Nephron (organoid): ENCODE measurements at regions not wholly inside any gene's neighbourhood (a gene's known extent, or its start where the extent isn't known, plus 50 kb on each side); places are given as distances from the start of the nearest gene placed in this dataset.

Experiments used
- H3K27ac Mint-ChIP-seq, 3 experiments: 2 replicates each; pipeline ENCODE4 v1.8.0; 2020; ENCODE audit warnings: mixed read lengths in 3 of 3, mild to moderate bottlenecking in 2 of 3, moderate library complexity in 1 of 3
- H3K27me3 Mint-ChIP-seq: 2 replicates; pipeline ENCODE4 v1.8.0; 2021; ENCODE audit warnings: low read depth, mild to moderate bottlenecking, moderate library complexity, mixed read lengths
- H3K36me3 Mint-ChIP-seq: 2 replicates; pipeline ENCODE4 v1.8.0; 2020; ENCODE audit warnings: low read depth, mixed read lengths
- H3K4me1 Mint-ChIP-seq: 2 replicates; pipeline ENCODE4 v1.8.0; 2020; ENCODE audit warnings: mixed read lengths
- H3K4me3 Mint-ChIP-seq, 3 experiments: 2 replicates each; pipeline ENCODE4 v1.8.0; 2020; ENCODE audit warnings: mild to moderate bottlenecking in 3 of 3, mixed read lengths in 3 of 3, moderate library complexity in 2 of 3
- H3K9me3 Mint-ChIP-seq: 2 replicates; pipeline ENCODE4 v1.8.0; 2020; ENCODE audit warnings: mixed read lengths
- CTCF ChIP-seq, 3 experiments: fragments of 200-600 bp; sonication (generic); IDR thresholded peaks; one replicate each; pipeline ENCODE4 v1.5.0; 2021; ENCODE audit warnings: antibody characterized with exemption in 3 of 3; ENCODE audit not compliant: unreplicated experiment in 3 of 3

- Mint-ChIP-seq H3K27ac (no peak overlapping the region), H3K4me3 (no peak overlapping the region), H3K27me3 (peaks cover 48% of the 10 kb centered on the region), H3K9me3 (no peaks in the 10 kb centered on the region), H3K36me3 (no peaks in the 10 kb centered on the region), H3K4me1 (no peaks in the 10 kb centered on the region)
- no peak for TF ChIP-seq CTCF (IDR thresholded peaks at IDR 0.05; ENCODE audit: unreplicated experiment in 3 of 3)
Measured at GRCh38 chr12:113680868-113681267, 209.2 kb upstream of the LHX5 start.

GRCh38 chr12:113678223-113679119 is 206.8 kb upstream of the LHX5 start:
- TF ChIP-seq CTCF (IDR thresholded peaks at IDR 0.05; ENCODE audit: unreplicated experiment in 3 of 3), result no peak
- Mint-ChIP-seq H3K27ac (no peak overlapping the region), H3K27me3 (peaks cover 57% of the 10 kb centered on the region), H3K4me3 (no peak overlapping the region), H3K4me1 (no peaks in the 10 kb centered on the region), H3K36me3 (no peaks in the 10 kb centered on the region), H3K9me3 (no peaks in the 10 kb centered on the region)

- Mint-ChIP-seq H3K4me1 (no peaks in the 10 kb centered on the region), H3K4me3 (no peak overlapping the region), H3K27me3 (peaks cover 57% of the 10 kb centered on the region), H3K36me3 (no peaks in the 10 kb centered on the region), H3K9me3 (no peaks in the 10 kb centered on the region), H3K27ac (no peak overlapping the region)
- no peak for TF ChIP-seq CTCF (IDR thresholded peaks at IDR 0.05; ENCODE audit: unreplicated experiment in 3 of 3)
Measured at GRCh38 chr12:113676547-113676946, 204.9 kb upstream of the LHX5 start.

GRCh38 chr12:113676117-113676516 is 204.4 kb upstream of the LHX5 start:
- Mint-ChIP-seq H3K4me1 (no peaks in the 10 kb centered on the region), H3K27me3 (peaks cover 61% of the 10 kb centered on the region), H3K27ac (no peak overlapping the region), H3K9me3 (no peaks in the 10 kb centered on the region), H3K4me3 (no peak overlapping the region), H3K36me3 (no peaks in the 10 kb centered on the region)
- TF ChIP-seq CTCF (IDR thresholded peaks at IDR 0.05; ENCODE audit: unreplicated experiment in 3 of 3), result no peak

- no peak for TF ChIP-seq CTCF (IDR thresholded peaks at IDR 0.05; ENCODE audit: unreplicated experiment in 3 of 3)
- Mint-ChIP-seq H3K4me3 (no peak overlapping the region), H3K27ac (no peak overlapping the region), H3K36me3 (no peaks in the 10 kb centered on the region), H3K27me3 (peaks cover 67% of the 10 kb centered on the region), H3K9me3 (no peaks in the 10 kb centered on the region), H3K4me1 (no peaks in the 10 kb centered on the region)
Measured at GRCh38 chr12:113674996-113675395, 203.3 kb upstream of the LHX5 start.

GRCh38 chr12:113674302-113674701 is 202.6 kb upstream of the LHX5 start:
- no peak overlapping the region for H3K27ac Mint-ChIP-seq
- H3K9me3 Mint-ChIP-seq, result no peaks in the 10 kb centered on the region
- H3K27me3 Mint-ChIP-seq, result peaks cover 73% of the 10 kb centered on the region
- H3K4me3 Mint-ChIP-seq, result no peak overlapping the region
- no peaks in the 10 kb centered on the region for H3K4me1 Mint-ChIP-seq
- TF ChIP-seq CTCF (IDR thresholded peaks at IDR 0.05; ENCODE audit: unreplicated experiment in 3 of 3), result no peak
- H3K36me3 Mint-ChIP-seq, result no peaks in the 10 kb centered on the region
